HG02973 (cell line): ENCODE measurements at regions not wholly inside any gene's neighbourhood (a gene's known extent, or its start where the extent isn't known, plus 50 kb on each side); places are given as distances from the start of the nearest gene placed in this dataset.

Source experiments
- ATAC-seq: cut with Tn5 transposase; IDR thresholded peaks from one replicate; pipeline ENCODE4 v1.9.1; 2021; ENCODE audit warnings: moderate library complexity; ENCODE audit not compliant: unreplicated experiment

DNA sequence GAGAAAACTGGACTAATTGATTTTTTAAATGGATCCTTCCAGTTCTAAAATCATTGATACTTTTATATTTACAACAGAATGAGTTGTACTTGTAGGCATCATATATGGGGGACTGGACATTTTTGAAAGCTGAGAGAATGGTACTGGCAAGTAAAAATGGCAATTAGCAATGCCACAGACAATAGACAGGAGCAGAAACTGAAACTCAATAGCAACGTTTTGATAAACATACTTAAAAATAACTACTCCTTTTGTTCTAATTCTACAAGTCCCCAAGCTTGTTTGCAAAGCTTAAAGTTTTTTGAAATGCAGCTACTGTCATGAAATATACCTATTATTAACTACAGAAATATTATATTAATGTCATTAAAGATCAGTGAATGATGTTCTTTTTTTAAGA lies 52.8 kb upstream of the FBXL7 start:
- no peak for ATAC-seq

- ATAC-seq = no peak
Observed at GRCh38 chr5:15446552-15446951, 53.4 kb upstream of the FBXL7 start.

DNA sequence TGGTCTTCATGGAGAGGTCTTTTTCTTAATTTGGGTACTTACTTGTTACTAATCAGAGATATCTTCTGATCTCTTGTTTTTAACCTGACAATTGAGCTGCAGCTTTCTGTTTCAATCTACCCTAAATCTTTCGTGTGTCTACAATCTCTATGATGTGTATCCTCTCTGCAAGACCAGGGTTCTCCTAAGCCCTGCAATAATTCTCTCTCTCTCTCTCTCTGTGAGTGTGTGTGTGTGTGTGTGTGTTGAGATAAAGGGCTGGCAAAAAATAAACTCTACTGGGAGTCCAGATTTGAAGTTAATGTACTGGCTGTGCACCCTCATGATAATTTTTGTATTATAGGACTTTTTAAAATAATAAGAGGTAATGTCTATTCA lies 57.8 kb upstream of the FBXL7 start:
- no peak for ATAC-seq

DNA sequence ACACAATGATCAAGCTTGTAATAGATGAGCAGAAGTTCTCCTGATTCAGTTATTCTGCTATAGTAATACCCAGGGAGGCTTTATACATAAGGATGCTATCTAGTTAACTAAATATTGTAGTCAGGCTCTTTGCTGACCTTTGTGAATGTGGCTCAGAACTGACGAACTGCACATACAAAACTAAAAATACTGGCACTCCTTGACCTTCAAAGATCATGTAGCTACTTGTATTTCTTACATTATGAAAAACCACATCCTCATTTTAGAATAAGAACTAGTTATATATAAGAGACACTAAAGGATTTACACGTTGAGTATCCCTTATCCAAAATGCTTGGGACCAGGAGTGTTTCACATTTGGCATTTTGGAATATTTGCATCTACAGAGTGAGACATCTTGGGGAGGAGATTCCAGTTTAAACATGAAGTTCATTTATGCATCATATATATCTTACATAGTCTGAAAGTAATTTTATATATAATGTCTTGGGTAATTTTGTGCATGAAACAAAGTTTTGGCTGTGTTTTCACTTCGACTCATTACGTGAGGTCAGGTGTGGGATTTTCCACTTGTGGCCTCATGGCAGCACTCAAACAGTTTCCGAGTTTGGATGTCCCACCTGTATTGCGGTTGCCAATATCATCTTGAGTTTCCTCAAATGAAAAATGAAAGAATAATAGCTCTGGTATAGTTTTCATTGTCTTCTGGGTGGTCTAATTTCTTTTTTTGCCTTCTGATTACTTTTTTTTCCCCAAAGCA lies 58.4 kb upstream of the FBXL7 start:
- no peak for ATAC-seq

DNA sequence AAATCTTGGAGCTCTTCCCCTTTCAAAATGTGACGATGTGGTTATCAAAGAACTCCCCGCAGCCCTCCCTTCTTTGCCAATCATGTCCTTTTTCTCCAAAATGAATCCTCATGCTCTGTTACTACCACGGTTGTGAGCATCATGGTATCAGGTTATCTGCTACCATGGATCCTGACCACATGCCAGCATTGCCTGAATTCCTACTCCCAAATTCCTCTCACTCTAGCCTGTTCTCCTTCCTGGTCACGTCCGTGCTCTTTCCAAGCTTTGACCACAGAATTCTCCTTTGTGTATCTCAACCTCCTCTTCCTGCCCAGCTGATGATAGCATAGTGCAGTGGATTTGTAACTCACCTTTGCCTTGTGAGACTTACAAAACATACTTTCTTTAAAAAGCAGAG lies 59.5 kb upstream of the FBXL7 start:
- ATAC-seq = no peak

- ATAC-seq = no peak
Observed at GRCh38 chr5:15439801-15440200, 60.2 kb upstream of the FBXL7 start.

DNA sequence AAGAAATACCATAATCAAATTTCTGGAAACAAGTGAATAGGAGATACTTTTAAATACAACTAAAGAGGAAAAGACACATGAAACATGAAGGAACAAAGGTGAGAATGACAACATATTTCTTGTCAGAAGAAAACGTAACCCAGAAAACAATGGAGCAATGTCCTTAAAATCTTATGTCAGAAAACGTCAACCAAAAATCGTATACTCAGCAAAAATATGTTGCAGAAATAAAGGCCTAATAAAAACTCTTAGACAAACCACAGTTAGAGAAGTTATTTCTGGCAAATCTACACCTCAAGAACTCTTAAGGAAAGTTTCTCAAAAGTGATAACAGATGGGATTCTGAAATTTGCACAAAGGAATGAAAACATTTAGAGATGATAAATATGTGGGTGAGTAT lies 66.3 kb upstream of the FBXL7 start:
- ATAC-seq = no peak

- ATAC-seq = no peak
Observed at GRCh38 chr5:15431923-15432322, 68.1 kb upstream of the FBXL7 start.

DNA sequence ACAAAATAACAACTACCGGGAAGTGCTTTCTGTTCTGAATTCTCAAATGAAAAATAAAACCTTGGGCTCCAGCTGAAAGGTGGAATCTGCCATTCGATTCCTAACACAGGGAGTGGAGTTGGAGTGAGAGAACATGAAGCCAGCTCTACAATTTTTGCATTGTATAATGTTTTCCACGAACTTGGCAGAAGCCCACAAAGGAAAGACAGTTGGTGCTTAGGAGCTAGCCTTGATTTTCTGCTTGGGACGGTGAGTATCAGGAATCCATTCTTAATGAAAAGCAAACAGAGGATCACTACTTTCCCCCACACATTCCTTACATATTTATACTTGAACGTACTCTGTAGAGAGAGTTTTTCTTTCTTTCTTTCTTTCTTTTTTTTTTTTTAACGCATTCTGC lies 74.2 kb upstream of the FBXL7 start:
- ATAC-seq = no peak

DNA sequence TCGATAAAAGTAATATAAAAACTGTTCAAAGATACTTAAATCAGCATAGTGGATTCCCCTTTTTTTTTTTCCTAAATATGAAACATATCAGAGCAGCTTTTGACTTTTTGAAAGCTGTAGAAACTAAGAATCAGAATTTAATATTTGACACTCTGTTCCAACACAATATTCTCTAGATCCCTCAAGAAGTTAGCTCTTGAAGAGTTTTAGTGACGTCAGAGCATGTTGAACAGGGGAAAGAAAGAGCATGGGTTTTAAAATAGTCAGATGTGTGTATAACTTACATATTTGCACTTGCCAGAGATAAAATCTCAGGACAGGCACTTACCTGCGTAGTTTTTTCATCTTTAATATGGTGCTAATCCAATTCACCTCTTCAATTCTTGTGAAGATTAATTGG lies 75.2 kb upstream of the FBXL7 start:
- no peak for ATAC-seq

DNA sequence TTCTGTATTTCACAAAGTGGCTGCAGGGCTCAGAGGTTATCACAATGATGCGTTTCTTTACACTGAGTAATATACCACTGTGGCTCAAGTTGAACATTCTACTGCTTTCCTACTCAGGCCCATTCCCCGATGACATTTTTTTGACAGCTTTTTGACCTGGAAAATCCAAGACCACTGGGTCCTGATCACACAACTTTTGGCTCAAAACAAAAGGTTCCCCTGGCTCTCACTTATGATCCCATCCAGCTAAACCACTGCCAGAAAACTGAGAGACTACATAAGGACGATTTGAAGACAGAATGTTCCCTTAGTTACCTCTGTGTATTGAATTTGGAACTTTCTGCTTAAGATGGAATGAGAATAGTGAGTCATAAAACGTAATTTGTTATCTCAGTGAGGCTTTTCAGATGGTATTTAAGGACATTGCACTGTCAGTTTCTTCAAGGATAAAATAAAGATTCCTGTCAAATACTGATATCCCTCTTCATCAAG lies 78.0 kb upstream of the FBXL7 start:
- no peak for ATAC-seq

DNA sequence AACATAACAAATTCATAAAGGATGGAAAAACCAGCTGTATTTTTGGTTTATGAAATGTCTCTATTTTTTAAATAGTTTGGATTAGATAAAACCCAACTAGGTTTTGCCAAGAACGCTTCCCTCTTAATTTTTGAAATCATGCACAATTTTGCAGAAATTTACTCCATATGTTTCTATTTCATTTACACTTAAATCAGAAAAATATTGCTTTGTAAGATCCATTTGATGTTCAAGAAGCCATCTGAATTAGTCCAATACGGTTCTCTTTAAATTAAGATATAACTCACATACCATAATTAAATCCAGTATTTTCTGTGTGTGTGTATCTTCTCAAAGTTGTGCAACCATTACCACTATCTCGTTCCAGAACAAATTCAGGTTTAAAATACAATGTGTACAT lies 78.6 kb upstream of the FBXL7 start:
- no peak for ATAC-seq

GRCh38 chr5:15420201-15420600 lies 79.8 kb upstream of the FBXL7 start:
- ATAC-seq = no peak

DNA sequence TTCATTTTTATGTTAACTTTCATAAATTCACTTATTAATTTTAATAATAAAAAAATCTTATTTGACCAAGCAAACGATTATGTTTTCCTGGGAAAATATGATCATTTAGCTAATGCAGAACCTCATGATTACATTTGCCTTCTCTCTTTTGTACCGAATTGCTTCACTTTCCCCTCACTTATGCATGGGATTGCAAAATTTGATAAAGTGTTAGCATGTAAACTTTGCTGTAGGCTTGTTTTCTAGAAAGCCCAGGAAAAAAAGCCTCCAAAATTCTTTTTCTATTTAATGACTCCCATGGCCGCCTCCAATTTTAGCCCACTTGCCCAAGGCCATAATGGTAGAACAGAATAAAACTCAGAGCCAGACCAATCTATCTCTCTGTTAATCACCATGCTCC lies 82.8 kb upstream of the FBXL7 start:
- ATAC-seq = no peak

- ATAC-seq = no peak
Observed at GRCh38 chr5:15406478-15406877, 93.5 kb upstream of the FBXL7 start.

GRCh38 chr5:15393146-15393545 lies 106.8 kb upstream of the FBXL7 start:
- ATAC-seq = no peak

DNA sequence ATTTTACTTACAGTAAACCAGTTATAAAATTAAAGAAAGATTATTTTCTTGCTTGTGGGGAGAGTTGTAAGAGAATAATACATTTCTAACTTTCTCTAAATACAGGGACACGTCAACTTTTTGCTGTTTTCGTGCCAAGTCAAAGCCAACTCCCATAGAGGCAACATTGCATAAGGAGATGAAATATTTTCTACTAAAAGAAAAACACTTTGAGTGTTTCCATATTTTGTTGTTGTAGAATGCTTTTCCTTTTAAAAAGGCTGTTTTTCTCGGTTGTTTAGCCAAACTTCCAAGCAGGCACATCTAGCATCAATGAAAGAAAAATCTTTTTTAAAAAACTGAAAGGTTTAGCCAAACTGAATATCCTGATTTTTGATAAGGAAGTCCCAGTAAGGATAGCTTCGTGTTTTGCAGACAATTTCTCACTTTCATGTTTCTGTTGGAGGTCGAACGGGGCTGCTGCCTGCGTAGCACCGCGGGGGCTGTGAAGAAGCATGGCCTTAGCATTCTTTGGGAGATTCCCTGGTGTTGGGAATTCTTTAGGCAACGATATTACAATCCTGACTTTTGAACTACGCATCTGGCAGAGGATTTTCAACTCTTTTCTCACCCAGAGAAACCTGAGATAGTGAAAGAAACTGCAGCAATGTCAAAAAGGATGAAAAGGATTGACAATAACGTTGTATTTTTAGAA lies 108.1 kb upstream of the FBXL7 start:
- ATAC-seq = no peak

- no peak for ATAC-seq
Observed at GRCh38 chr5:15388866-15389265, 111.1 kb upstream of the FBXL7 start.

DNA sequence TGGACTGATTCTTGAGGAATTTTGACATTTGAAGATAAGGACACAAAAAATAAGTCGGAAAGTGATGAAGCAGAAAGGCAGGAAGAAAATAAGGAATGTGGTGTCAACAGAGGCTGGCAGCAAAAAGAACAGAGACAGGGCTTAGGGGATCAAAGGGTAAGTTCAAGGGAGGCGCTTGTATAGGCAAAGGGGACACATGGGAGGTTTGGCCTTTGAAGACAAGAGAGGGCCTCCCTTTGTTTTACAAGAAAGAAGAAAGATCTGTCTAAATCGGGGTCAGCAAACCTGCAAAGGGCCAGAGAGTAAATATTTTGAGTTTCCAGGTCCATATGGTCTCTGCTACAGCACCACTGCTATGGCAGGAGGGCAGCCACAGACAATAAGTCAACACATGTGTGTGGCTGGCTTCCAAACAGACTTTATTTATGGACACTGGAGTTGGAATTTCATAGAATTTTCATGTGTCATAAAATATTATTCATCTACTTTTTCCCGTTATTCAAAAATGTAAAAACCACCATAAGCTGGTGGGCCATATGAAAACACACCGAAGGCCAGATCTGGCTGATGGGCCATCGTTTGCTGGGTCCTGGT lies 112.0 kb upstream of the FBXL7 start:
- no peak for ATAC-seq

- ATAC-seq = no peak
Observed at GRCh38 chr5:15386122-15386521, 113.9 kb upstream of the FBXL7 start.

- ATAC-seq = no peak
Observed at GRCh38 chr5:15385553-15385952, 114.4 kb upstream of the FBXL7 start.

GRCh38 chr5:15385037-15385436 lies 114.9 kb upstream of the FBXL7 start:
- ATAC-seq = no peak
